T-helper 1 cell treated with Interleukin-12 subunit alpha and Interleukin-12 subunit beta and Interleukin-4 antibody, amounts not matched to agents 30 μg/mL and 1 μg/mL, for 36 hours (primary cell): ENCODE measurements at regions not wholly inside any gene's neighbourhood (a gene's known extent, or its start where the extent isn't known, plus 50 kb on each side); places are given as distances from the start of the nearest gene placed in this dataset.

ENCODE experiments used
- H3K27ac Mint-ChIP-seq: one replicate; pipeline ENCODE4 v1.8.0; 2021; ENCODE audit warnings: mild to moderate bottlenecking, mixed read lengths
- H3K27me3 Mint-ChIP-seq: one replicate; pipeline ENCODE4 v1.8.0; 2021; ENCODE audit warnings: low read depth, mixed read lengths
- H3K36me3 Mint-ChIP-seq: one replicate; pipeline ENCODE4 v1.8.0; 2021; ENCODE audit warnings: low read depth, mixed read lengths
- H3K4me1 Mint-ChIP-seq: one replicate; pipeline ENCODE4 v1.8.0; 2021; ENCODE audit warnings: low read depth, mixed read lengths
- H3K4me3 Mint-ChIP-seq: one replicate; pipeline ENCODE4 v1.8.0; 2021; ENCODE audit warnings: mild to moderate bottlenecking, moderate library complexity, mixed read lengths
- H3K9me3 Mint-ChIP-seq: one replicate; pipeline ENCODE4 v1.8.0; 2021; ENCODE audit warnings: mixed read lengths

DNA sequence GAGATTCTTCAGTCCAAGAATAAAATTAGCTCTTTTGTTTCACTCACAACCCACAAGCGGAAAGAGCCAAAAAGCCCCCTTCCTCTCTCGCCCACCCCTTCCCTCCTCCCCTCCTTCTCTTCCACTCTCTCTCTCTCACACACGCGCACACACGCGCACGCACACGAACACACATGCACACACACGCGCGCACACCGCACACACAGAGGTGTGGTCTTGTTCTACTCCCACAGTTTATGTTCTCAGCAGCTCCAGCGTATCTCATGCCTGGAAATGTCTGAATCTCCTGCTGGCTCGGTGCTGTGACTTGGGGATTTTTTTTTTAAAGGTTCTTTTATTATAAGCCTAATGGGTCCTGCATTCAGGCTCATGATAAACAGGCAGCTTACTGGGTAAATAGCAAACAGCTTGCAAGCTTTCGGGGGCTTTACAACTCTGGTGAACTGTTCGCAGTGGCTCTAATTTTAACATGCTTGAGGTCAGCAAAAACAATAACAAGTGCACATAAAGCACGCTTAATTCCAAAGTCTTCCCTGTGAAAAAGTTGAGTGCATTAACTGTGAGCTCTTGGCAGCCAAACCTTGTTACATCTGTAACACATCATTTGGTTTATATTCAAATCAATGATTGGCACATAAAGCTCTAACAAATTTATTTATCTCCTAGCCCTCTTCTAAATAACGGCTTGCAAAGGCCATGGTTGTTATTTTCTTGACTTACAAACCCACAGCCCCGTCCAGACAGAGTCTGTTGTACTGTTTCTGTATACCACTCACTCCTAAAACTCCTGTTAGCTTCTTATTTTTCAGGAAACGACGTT, 424.1 kb upstream of the MGMT start:
- H3K36me3 Mint-ChIP-seq = no peaks in the 10 kb centered on the region
- H3K27ac Mint-ChIP-seq = no peak overlapping the region
- no peaks in the 10 kb centered on the region for H3K9me3 Mint-ChIP-seq

GRCh38 chr10:129043691-129044090, 423.4 kb upstream of the MGMT start:
- no peaks in the 10 kb centered on the region for H3K36me3 Mint-ChIP-seq
- no peak overlapping the region for H3K4me3 Mint-ChIP-seq
- no peak overlapping the region for H3K27ac Mint-ChIP-seq
- no peaks in the 10 kb centered on the region for H3K9me3 Mint-ChIP-seq
- peaks cover 12% of the 10 kb centered on the region for H3K4me1 Mint-ChIP-seq
- peaks cover 49% of the 10 kb centered on the region for H3K27me3 Mint-ChIP-seq

More for the DNA sequence above, 424.1 kb upstream of the MGMT start:
- Mint-ChIP-seq H3K4me1 (peaks cover 12% of the 10 kb centered on the region), H3K4me3 (no peak overlapping the region), H3K27me3 (peaks cover 49% of the 10 kb centered on the region)

DNA sequence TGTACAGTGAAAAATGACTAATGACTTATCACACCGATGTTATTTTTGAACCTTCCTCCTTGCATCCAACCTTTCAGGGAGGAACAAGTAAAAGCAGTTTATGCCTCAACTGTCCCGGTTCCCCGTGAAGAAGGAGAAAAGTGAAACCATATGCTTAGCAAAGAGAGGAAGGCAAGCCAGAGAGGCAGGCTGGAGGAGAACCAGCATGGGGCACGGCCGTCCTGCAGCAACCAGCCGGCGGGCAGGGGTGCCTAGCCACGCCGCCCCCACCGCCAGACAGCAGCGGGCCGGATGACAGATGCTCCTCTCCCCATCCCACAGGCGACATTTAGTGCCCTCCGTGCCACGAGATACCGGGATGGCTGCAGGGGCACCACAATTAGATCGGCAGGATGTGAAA, 421.4 kb upstream of the MGMT start:
- H3K27ac Mint-ChIP-seq = no peak overlapping the region
- no peaks in the 10 kb centered on the region for H3K36me3 Mint-ChIP-seq
- peaks cover 6% of the 10 kb centered on the region for H3K4me1 Mint-ChIP-seq
- H3K27me3 Mint-ChIP-seq = peaks cover 37% of the 10 kb centered on the region
- H3K9me3 Mint-ChIP-seq = no peaks in the 10 kb centered on the region
- no peak overlapping the region for H3K4me3 Mint-ChIP-seq

DNA sequence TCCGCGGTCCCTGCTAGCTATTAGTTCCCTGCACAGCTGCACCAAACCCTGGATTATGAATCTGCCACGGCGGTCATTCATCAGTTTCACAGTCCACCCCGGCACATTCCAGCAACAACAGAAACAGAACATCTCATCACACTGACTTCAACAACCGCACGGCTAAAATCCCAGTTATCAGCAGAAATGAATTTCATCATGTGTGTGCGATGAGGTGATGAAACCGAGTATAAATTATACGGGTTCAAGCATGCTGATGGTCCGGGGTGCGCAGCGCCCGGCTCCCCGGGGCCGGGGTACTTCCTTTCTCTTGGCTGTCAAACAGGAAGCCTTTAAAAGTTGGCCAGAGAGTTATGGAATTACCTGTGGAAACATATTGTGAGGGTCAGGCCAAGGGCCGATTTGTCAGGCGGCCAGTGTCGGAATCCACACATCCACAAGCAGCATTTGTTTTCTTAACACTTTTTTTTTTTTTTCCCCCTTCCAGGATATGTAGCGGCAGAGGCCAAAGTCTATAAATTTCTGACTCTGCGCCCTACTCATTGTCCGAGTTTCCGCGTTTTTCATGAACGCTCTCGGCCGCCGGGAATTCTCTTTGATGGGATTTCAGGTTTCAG, 420.9 kb upstream of the MGMT start:
- no peak overlapping the region for H3K4me3 Mint-ChIP-seq
- H3K36me3 Mint-ChIP-seq = no peaks in the 10 kb centered on the region
- peaks cover 6% of the 10 kb centered on the region for H3K4me1 Mint-ChIP-seq
- no peak overlapping the region for H3K27ac Mint-ChIP-seq
- no peaks in the 10 kb centered on the region for H3K9me3 Mint-ChIP-seq
- peaks cover 33% of the 10 kb centered on the region for H3K27me3 Mint-ChIP-seq

- Mint-ChIP-seq H3K4me1 (peaks cover 3% of the 10 kb centered on the region), H3K4me3 (no peak overlapping the region), H3K27ac (no peak overlapping the region), H3K27me3 (peaks cover 33% of the 10 kb centered on the region), H3K9me3 (no peaks in the 10 kb centered on the region), H3K36me3 (no peaks in the 10 kb centered on the region)
Measured at GRCh38 chr10:129046962-129047361, 420.1 kb upstream of the MGMT start.

GRCh38 chr10:129047600-129047999, 419.4 kb upstream of the MGMT start:
- Mint-ChIP-seq H3K27ac (no peak overlapping the region), H3K36me3 (no peaks in the 10 kb centered on the region), H3K4me3 (no peak overlapping the region), H3K27me3 (peaks cover 28% of the 10 kb centered on the region), H3K4me1 (peaks cover 3% of the 10 kb centered on the region), H3K9me3 (no peaks in the 10 kb centered on the region)

GRCh38 chr10:129048513-129048912, 418.5 kb upstream of the MGMT start:
- H3K4me1 Mint-ChIP-seq = no peaks in the 10 kb centered on the region
- H3K9me3 Mint-ChIP-seq = no peaks in the 10 kb centered on the region
- H3K36me3 Mint-ChIP-seq = no peaks in the 10 kb centered on the region
- H3K4me3 Mint-ChIP-seq = no peak overlapping the region
- no peak overlapping the region for H3K27ac Mint-ChIP-seq
- peaks cover 20% of the 10 kb centered on the region for H3K27me3 Mint-ChIP-seq

- no peaks in the 10 kb centered on the region for H3K9me3 Mint-ChIP-seq
- H3K36me3 Mint-ChIP-seq = no peaks in the 10 kb centered on the region
- no peaks in the 10 kb centered on the region for H3K4me1 Mint-ChIP-seq
- no peak overlapping the region for H3K27ac Mint-ChIP-seq
- peaks cover 13% of the 10 kb centered on the region for H3K27me3 Mint-ChIP-seq
- H3K4me3 Mint-ChIP-seq = no peak overlapping the region
Measured at GRCh38 chr10:129049501-129049900, 417.5 kb upstream of the MGMT start.

- H3K36me3 Mint-ChIP-seq = no peaks in the 10 kb centered on the region
- H3K9me3 Mint-ChIP-seq = no peaks in the 10 kb centered on the region
- no peak overlapping the region for H3K4me3 Mint-ChIP-seq
- peaks cover 18% of the 10 kb centered on the region for H3K4me1 Mint-ChIP-seq
- H3K27me3 Mint-ChIP-seq = peaks cover 16% of the 10 kb centered on the region
- no peak overlapping the region for H3K27ac Mint-ChIP-seq
Measured at GRCh38 chr10:129055225-129055624, 411.8 kb upstream of the MGMT start.

DNA sequence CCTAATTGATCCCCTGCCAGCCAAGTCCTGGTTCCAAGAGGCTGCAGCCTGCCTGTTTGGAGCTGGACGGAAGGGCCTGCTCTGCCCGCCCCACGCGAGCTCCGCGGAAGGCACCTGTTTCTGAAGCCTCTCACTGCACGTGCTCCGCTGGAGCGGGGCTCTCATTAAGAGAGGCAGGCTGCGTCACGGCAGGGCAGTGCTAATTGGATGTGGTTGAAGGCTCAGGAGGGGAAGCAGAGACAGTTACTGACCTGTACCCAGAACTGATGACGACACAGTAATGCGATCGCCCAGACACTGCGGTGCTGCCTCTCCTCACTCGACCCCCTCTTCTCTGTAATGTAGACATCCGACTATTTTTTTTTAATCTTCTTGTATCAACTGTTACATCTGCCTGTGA, 411.1 kb upstream of the MGMT start:
- Mint-ChIP-seq H3K27me3 (peaks cover 24% of the 10 kb centered on the region), H3K4me1 (peaks cover 18% of the 10 kb centered on the region), H3K27ac (no peak overlapping the region), H3K36me3 (no peaks in the 10 kb centered on the region), H3K4me3 (no peak overlapping the region), H3K9me3 (no peaks in the 10 kb centered on the region)

DNA sequence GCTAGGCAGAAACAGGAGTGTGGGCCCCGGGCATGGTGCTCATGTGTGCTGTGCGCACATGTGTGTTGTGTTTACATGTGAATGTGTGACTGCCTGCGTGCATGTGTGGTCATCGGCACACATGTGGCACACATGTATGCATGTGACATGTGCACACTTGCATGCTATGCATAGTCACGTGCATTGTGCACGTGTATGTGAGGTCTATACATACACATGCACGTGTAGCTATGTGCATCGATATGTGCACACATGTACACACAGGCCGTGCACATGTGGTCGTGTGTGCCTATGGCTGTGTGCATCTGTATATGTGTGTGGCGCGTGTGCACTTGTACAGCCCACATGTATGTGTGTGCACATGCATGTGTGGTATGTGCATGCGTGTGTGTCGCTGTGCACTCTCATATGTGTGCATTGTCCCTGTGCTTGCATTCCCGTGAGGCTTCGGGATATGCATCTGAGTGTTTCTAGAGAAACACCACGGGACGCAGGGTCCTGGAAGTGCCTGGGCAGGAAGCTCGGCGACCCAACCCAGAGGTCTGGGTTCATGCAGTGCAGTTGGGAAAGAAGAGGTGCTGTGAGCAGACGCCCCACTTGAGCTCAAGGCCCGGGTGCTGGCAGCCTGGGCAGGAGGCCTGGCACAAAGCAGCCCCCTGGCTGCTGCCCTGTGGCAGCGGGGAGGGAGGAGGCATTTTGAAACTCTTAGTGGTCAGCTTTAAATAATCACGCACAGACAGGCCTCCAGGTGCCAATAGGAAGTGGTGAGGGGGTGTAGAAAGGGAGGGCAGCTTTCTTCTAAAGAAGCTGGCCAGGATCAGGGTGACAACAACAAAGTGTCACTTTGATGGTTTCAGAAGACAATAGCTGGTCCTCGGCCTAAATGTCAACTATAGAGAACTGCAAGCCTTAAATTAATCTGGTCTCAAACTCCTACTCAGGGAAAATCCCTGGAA, 410.0 kb upstream of the MGMT start:
- Mint-ChIP-seq H3K27me3 (peaks cover 24% of the 10 kb centered on the region), H3K27ac (no peak overlapping the region), H3K4me1 (peaks cover 18% of the 10 kb centered on the region), H3K4me3 (no peak overlapping the region), H3K9me3 (no peaks in the 10 kb centered on the region), H3K36me3 (no peaks in the 10 kb centered on the region)

GRCh38 chr10:129057856-129058663, 409.0 kb upstream of the MGMT start:
- no peaks in the 10 kb centered on the region for H3K36me3 Mint-ChIP-seq
- peak overlapping the region; percentile 39 for H3K27ac Mint-ChIP-seq
- H3K27me3 Mint-ChIP-seq = peaks cover 24% of the 10 kb centered on the region
- H3K4me3 Mint-ChIP-seq = peak overlapping the region; percentile 12
- H3K4me1 Mint-ChIP-seq = peaks cover 18% of the 10 kb centered on the region
- no peaks in the 10 kb centered on the region for H3K9me3 Mint-ChIP-seq

DNA sequence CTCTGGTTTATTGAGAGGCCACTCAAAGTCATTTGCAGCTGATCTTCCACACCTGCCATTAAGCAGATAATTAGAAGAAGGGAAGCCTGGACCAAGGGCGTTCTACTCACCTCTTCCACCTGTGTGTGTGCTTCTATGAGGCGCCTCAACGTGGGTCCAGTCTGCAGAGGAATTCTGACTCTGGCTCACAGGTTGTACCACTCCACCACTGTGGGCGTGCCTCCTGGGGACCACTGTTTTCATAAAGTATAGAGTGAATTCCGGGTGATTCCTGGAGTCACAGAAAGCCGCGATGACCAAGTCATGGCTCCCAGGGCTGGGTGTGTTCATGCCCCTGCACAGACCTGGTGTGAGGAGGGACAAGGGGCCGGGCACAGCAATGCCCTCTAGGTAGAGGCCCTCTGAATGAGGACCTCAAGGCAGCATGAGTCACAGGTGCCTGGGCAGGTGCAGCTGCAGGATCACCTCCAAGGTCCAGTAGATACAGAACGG, 408.3 kb upstream of the MGMT start:
- Mint-ChIP-seq H3K4me3 (no peak overlapping the region), H3K36me3 (no peaks in the 10 kb centered on the region), H3K27me3 (peaks cover 24% of the 10 kb centered on the region), H3K4me1 (peaks cover 18% of the 10 kb centered on the region), H3K9me3 (no peaks in the 10 kb centered on the region), H3K27ac (no peak overlapping the region)

- no peak overlapping the region for H3K27ac Mint-ChIP-seq
- H3K4me1 Mint-ChIP-seq = peaks cover 18% of the 10 kb centered on the region
- H3K36me3 Mint-ChIP-seq = no peaks in the 10 kb centered on the region
- H3K27me3 Mint-ChIP-seq = peaks cover 32% of the 10 kb centered on the region
- H3K9me3 Mint-ChIP-seq = no peaks in the 10 kb centered on the region
- no peak overlapping the region for H3K4me3 Mint-ChIP-seq
Measured at GRCh38 chr10:129059977-129060376, 407.1 kb upstream of the MGMT start.
